ENCODE measurements at regions not wholly inside any gene's neighbourhood (a gene's known extent, or its start where the extent isn't known, plus 50 kb on each side); places are given as distances from the start of the nearest gene placed in this dataset.

- no peak for TF ChIP-seq GABPA (IDR thresholded peaks at IDR 0.05 in 1 of 2, conservative IDR thresholded peaks at IDR 0.05 in 1 of 2)
- no peak for TF ChIP-seq JUND (IDR thresholded peaks at IDR 0.05)
- TF ChIP-seq, protein P1, sequence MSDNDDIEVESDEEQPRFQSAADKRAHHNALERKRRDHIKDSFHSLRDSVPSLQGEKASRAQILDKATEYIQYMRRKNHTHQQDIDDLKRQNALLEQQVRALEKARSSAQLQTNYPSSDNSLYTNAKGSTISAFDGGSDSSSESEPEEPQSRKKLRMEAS (IDR thresholded peaks at IDR 0.05): no peak
- TF ChIP-seq RXRA (IDR thresholded peaks at IDR 0.05): no peak
- no peak for TF ChIP-seq HNF4A (conservative IDR thresholded peaks at IDR 0.05)
Observed at GRCh38 chr2:128835342-128835855, 516.7 kb upstream of the HS6ST1 start (continued).

DNA sequence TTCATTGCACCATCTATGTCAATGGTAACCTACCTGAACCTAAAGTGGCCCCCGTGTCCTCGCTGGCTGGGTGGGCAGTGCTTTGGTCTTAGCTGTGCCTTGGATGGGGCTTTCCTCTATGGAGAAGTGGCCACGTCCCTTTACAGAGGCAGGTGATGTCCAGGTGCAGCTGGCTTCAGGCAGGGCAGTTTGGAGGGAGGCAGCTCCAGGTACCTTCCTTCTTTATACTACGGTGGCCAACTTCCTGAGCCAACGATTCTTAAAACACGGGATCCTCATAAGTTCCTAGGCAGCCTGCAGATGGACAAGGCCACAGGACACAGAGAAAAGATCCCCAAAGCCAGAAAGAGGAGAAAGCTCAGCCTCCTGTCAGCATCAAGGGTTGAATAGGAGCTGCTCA, 517.3 kb upstream of the HS6ST1 start:
- Histone ChIP-seq H3K9me3 (ENCODE audit: control insufficient read depth in 4 of 4, low read length in 3 of 4) (no peaks in the 10 kb centered on the region), H3K9ac (ENCODE audit: low read depth in 1 of 2, low read length in 2 of 2) (no peak overlapping the region), H3K27ac (ENCODE audit: low read depth in 1 of 2, low read length in 2 of 2) (no peak overlapping the region), H3K27me3 (ENCODE audit: control insufficient read depth in 4 of 4, insufficient read depth in 4 of 4, low read length in 3 of 4) (no peaks in the 10 kb centered on the region), H3K4me1 (ENCODE audit: control insufficient read depth in 4 of 4, insufficient read depth in 4 of 4, low read length in 3 of 4) (no peaks in the 10 kb centered on the region), H3K36me3 (ENCODE audit: control insufficient read depth in 4 of 4, insufficient read depth in 3 of 4, low read depth in 1 of 4, low read length in 3 of 4) (no peaks in the 10 kb centered on the region), H3K4me3 (ENCODE audit: low read depth in 1 of 3, low read length in 3 of 3) (no peak overlapping the region)
- no peak for DNase-seq (ENCODE audit: low spot score)
- TF ChIP-seq FOXA2 (IDR thresholded peaks at IDR 0.05) (no peak), RAD21 (IDR thresholded peaks at IDR 0.05) (no peak), HNF4A (conservative IDR thresholded peaks at IDR 0.05) (no peak), HNF4G (IDR thresholded peaks at IDR 0.05) (no peak)
- TF ChIP-seq, protein P2, sequence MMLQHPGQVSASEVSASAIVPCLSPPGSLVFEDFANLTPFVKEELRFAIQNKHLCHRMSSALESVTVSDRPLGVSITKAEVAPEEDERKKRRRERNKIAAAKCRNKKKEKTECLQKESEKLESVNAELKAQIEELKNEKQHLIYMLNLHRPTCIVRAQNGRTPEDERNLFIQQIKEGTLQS (IDR thresholded peaks at IDR 0.05): no peak
- TF ChIP-seq, protein P1 (IDR thresholded peaks at IDR 0.05): no peak
- 78% methylated on average over 6 of the region's 6 CpGs for WGBS

DNA sequence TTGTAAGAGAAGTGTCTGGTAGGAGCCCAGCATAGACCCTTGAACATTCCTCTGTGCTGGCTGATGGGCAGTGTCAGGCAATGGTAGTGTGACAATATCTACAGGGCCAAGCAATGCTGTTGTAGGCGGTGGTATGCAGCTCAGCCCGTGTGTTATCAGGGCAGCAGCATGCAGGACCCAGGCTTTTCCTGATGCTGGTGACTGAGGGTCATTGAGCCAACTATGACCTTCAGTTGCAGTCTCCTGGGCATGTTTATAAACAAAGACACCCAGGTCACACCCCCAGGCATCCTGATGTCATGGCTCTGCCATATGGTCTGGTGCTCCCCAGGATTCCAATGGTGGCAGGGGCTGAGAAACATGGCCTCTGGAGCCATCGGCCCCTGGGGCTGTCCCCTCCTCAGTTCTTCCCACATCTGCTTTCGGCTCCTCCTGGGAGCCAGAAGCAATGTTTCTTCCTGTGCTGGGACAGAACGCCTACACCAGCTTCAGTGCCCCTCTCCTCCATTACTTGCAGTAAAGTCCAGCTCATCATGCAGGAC, 518.0 kb upstream of the HS6ST1 start:
- Histone ChIP-seq H3K4me3 (ENCODE audit: low read depth in 1 of 3, low read length in 3 of 3) (no peak overlapping the region), H3K27ac (ENCODE audit: low read depth in 1 of 2, low read length in 2 of 2) (no peak overlapping the region), H3K9me3 (ENCODE audit: control insufficient read depth in 4 of 4, low read length in 3 of 4) (no peaks in the 10 kb centered on the region), H3K36me3 (ENCODE audit: control insufficient read depth in 4 of 4, insufficient read depth in 3 of 4, low read depth in 1 of 4, low read length in 3 of 4) (no peaks in the 10 kb centered on the region), H3K9ac (ENCODE audit: low read depth in 1 of 2, low read length in 2 of 2) (no peak overlapping the region), H3K4me1 (ENCODE audit: control insufficient read depth in 4 of 4, insufficient read depth in 4 of 4, low read length in 3 of 4) (no peaks in the 10 kb centered on the region), H3K27me3 (ENCODE audit: control insufficient read depth in 4 of 4, insufficient read depth in 4 of 4, low read length in 3 of 4) (no peaks in the 10 kb centered on the region)
- DNase-seq (ENCODE audit: low spot score): no peak
- TF ChIP-seq, protein P3, sequence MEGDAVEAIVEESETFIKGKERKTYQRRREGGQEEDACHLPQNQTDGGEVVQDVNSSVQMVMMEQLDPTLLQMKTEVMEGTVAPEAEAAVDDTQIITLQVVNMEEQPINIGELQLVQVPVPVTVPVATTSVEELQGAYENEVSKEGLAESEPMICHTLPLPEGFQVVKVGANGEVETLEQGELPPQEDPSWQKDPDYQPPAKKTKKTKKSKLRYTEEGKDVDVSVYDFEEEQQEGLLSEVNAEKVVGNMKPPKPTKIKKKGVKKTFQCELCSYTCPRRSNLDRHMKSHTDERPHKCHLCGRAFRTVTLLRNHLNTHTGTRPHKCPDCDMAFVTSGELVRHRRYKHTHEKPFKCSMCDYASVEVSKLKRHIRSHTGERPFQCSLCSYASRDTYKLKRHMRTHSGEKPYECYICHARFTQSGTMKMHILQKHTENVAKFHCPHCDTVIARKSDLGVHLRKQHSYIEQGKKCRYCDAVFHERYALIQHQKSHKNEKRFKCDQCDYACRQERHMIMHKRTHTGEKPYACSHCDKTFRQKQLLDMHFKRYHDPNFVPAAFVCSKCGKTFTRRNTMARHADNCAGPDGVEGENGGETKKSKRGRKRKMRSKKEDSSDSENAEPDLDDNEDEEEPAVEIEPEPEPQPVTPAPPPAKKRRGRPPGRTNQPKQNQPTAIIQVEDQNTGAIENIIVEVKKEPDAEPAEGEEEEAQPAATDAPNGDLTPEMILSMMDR (IDR thresholded peaks at IDR 0.05; ENCODE audit: low read depth, low read length, missing input control): no peak
- whole genome bisulfite sequencing: 78% methylated on average over 5 of the region's 5 CpGs

DNA sequence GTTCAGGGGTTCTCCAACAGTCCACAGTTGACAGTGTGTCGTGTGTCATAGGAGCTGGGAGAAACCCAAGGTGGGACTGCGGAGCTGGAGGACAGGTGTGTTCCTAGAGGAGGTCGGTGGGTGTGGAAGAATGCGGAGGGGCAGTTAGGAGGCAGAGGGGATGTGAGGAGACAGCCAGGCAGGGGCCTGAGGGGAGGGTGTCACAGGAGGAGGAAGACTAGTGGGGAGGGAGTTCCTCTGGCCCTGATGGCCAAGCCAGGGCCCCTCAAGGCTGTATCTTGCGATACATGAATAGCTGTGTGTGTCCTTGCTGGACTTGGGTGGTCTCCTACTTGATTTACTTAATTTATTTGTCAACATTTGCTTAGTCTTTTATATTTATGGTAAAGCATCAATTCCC, 519.6 kb upstream of the HS6ST1 start:
- no peak for TF ChIP-seq NR2F2 (IDR thresholded peaks at IDR 0.05)
- TF ChIP-seq GABPA (IDR thresholded peaks at IDR 0.05 in 1 of 2, conservative IDR thresholded peaks at IDR 0.05 in 1 of 2): no peak
- TF ChIP-seq TAF1 (conservative IDR thresholded peaks at IDR 0.05): no peak
- no peak for TF ChIP-seq YY1 (IDR thresholded peaks at IDR 0.05)
- no peak for TF ChIP-seq SP1 (IDR thresholded peaks at IDR 0.05)
- TF ChIP-seq, protein P1 (IDR thresholded peaks at IDR 0.05): no peak
- no peak for TF ChIP-seq JUND (IDR thresholded peaks at IDR 0.05)
- TF ChIP-seq, protein P2 (IDR thresholded peaks at IDR 0.05): no peak
- TF ChIP-seq, protein P4, sequence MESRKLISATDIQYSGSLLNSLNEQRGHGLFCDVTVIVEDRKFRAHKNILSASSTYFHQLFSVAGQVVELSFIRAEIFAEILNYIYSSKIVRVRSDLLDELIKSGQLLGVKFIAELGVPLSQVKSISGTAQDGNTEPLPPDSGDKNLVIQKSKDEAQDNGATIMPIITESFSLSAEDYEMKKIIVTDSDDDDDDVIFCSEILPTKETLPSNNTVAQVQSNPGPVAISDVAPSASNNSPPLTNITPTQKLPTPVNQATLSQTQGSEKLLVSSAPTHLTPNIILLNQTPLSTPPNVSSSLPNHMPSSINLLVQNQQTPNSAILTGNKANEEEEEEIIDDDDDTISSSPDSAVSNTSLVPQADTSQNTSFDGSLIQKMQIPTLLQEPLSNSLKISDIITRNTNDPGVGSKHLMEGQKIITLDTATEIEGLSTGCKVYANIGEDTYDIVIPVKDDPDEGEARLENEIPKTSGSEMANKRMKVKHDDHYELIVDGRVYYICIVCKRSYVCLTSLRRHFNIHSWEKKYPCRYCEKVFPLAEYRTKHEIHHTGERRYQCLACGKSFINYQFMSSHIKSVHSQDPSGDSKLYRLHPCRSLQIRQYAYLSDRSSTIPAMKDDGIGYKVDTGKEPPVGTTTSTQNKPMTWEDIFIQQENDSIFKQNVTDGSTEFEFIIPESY (IDR thresholded peaks at IDR 0.05): no peak
- TF ChIP-seq FOXA2 (IDR thresholded peaks at IDR 0.05): no peak
- no peaks in the 10 kb centered on the region for H3K4me1 ChIP-seq (ENCODE audit: control insufficient read depth in 4 of 4, insufficient read depth in 4 of 4, low read length in 3 of 4)
- H3K4me3 ChIP-seq (ENCODE audit: low read depth in 1 of 3, low read length in 3 of 3): no peak overlapping the region
- WGBS: 81% methylated on average over 5 of the region's 5 CpGs
- no peaks in the 10 kb centered on the region for H3K36me3 ChIP-seq (ENCODE audit: control insufficient read depth in 4 of 4, insufficient read depth in 3 of 4, low read depth in 1 of 4, low read length in 3 of 4)
- no peak overlapping the region for H3K9ac ChIP-seq (ENCODE audit: low read depth in 1 of 2, low read length in 2 of 2)
- H3K27me3 ChIP-seq (ENCODE audit: control insufficient read depth in 4 of 4, insufficient read depth in 4 of 4, low read length in 3 of 4): no peaks in the 10 kb centered on the region
- DNase-seq (ENCODE audit: low spot score): no peak
- no peak overlapping the region for H3K27ac ChIP-seq (ENCODE audit: low read depth in 1 of 2, low read length in 2 of 2)
- H3K9me3 ChIP-seq (ENCODE audit: control insufficient read depth in 4 of 4, low read length in 3 of 4): no peaks in the 10 kb centered on the region

All from liver (tissue), 8 donors.